Transverse colon (tissue), 3 donors: ENCODE measurements at regions not wholly inside any gene's neighbourhood (a gene's known extent, or its start where the extent isn't known, plus 50 kb on each side); places are given as distances from the start of the nearest gene placed in this dataset.

Experiments
- EP300 ChIP-seq: sonication (generic); formaldehyde crosslinking; IDR thresholded peaks from one replicate; pipeline ENCODE4 v1.6.1; 2017; ENCODE audit warnings: antibody characterized with exemption, low read depth
- POLR2A ChIP-seq: fragments of 450-650 bp; IDR thresholded peaks from one replicate; pipeline ENCODE4 v1.6.1; 2016; ENCODE audit warnings: antibody characterized with exemption, mild to moderate bottlenecking, moderate library complexity
- TF ChIP-seq, protein P1 (sequence below), 5 experiments: fragments of 200-600 bp in 3 of 5; fragments of 450-650 bp in 2 of 5; sonication (generic) in 3 of 5; IDR thresholded peaks; 1 replicate in 2 of 5; 2 replicates in 3 of 5; pipeline ENCODE4 v1.5.1; 2016 to 2017; ENCODE audit warnings: antibody characterized with exemption in 5 of 5, inconsistent platforms in 3 of 5, mild to moderate bottlenecking in 2 of 5, moderate library complexity in 1 of 5

- TF ChIP-seq EP300 (no peak), POLR2A (no peak)
- TF ChIP-seq, protein P1, sequence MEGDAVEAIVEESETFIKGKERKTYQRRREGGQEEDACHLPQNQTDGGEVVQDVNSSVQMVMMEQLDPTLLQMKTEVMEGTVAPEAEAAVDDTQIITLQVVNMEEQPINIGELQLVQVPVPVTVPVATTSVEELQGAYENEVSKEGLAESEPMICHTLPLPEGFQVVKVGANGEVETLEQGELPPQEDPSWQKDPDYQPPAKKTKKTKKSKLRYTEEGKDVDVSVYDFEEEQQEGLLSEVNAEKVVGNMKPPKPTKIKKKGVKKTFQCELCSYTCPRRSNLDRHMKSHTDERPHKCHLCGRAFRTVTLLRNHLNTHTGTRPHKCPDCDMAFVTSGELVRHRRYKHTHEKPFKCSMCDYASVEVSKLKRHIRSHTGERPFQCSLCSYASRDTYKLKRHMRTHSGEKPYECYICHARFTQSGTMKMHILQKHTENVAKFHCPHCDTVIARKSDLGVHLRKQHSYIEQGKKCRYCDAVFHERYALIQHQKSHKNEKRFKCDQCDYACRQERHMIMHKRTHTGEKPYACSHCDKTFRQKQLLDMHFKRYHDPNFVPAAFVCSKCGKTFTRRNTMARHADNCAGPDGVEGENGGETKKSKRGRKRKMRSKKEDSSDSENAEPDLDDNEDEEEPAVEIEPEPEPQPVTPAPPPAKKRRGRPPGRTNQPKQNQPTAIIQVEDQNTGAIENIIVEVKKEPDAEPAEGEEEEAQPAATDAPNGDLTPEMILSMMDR (IDR thresholded peaks at IDR 0.05): no peak
Observed at GRCh38 chr9:3733039-3733408, 207.2 kb upstream of the RFX3 start.
